NT2/D1 (cell line): ENCODE measurements at regions not wholly inside any gene's neighbourhood (a gene's known extent, or its start where the extent isn't known, plus 50 kb on each side); places are given as distances from the start of the nearest gene placed in this dataset.
A peak's percentile ranks its signal among the peaks of the same experiment; 100 is the strongest.
"Not testable (repeated sequence)": the region's sequence is repeated elsewhere in the genome, so short reads cannot be mapped to it uniquely, and the experiment has no call there.

ENCODE experiments used
- DNase-seq: peaks from one replicate; pipeline ENCODE4 v3.0.0-alpha.2; 2011; ENCODE audit warnings: low read depth, low spot score
- H3K27me3 ChIP-seq: 2 replicates; pipeline ENCODE4 v1.6.0; 2011; ENCODE audit warnings: mild to moderate bottlenecking; ENCODE audit not compliant: insufficient read length, insufficient read depth
- H3K36me3 ChIP-seq: 2 replicates; pipeline ENCODE4 v1.6.1; 2011; ENCODE audit warnings: mild to moderate bottlenecking, low read length, mixed read lengths; ENCODE audit not compliant: insufficient read depth, insufficient read length
- H3K4me1 ChIP-seq: 2 replicates; pipeline ENCODE4 v1.5.1; 2011; ENCODE audit not compliant: insufficient read depth, insufficient read length
- H3K4me3 ChIP-seq: 2 replicates; pipeline ENCODE4 v1.5.1; 2011; ENCODE audit warnings: low read depth; ENCODE audit not compliant: insufficient read length
- H3K9ac ChIP-seq: 2 replicates; pipeline ENCODE4 v1.6.0; 2011; ENCODE audit warnings: low read depth; ENCODE audit not compliant: insufficient read length
- H3K9me3 ChIP-seq: 2 replicates; pipeline ENCODE4 v1.5.1; 2011; ENCODE audit warnings: mild to moderate bottlenecking, low read length; ENCODE audit not compliant: insufficient read depth
- SUZ12 ChIP-seq: IDR thresholded peaks from 2 replicates; pipeline ENCODE4 v1.6.1; 2011; ENCODE audit not compliant: insufficient read length, insufficient read depth; ENCODE audit errors: extremely low read depth
- YY1 ChIP-seq: IDR thresholded peaks from 2 replicates; pipeline ENCODE4 v1.6.1; 2011; ENCODE audit not compliant: insufficient read length, insufficient read depth
- ZNF274 ChIP-seq: IDR thresholded peaks from 2 replicates; pipeline ENCODE4 v1.6.1; 2011; ENCODE audit warnings: mild to moderate bottlenecking, low read depth, low read length

GRCh38 chr15:62369454-62369853 is 204.4 kb upstream of the C2CD4B start:
- no peak overlapping the region for H3K9ac ChIP-seq
- no peaks in the 10 kb centered on the region for H3K4me1 ChIP-seq
- H3K9me3 ChIP-seq, result peaks cover 7% of the 10 kb centered on the region; the same call in 1 of the 2 replicates
- H3K36me3 ChIP-seq, result no peaks in the 10 kb centered on the region
- no peaks in the 10 kb centered on the region for H3K27me3 ChIP-seq
- no peak for DNase-seq
- H3K4me3 ChIP-seq, result no peak overlapping the region
- TF ChIP-seq ZNF274 (no peak), YY1 (no peak), SUZ12 (no peak)

DNA sequence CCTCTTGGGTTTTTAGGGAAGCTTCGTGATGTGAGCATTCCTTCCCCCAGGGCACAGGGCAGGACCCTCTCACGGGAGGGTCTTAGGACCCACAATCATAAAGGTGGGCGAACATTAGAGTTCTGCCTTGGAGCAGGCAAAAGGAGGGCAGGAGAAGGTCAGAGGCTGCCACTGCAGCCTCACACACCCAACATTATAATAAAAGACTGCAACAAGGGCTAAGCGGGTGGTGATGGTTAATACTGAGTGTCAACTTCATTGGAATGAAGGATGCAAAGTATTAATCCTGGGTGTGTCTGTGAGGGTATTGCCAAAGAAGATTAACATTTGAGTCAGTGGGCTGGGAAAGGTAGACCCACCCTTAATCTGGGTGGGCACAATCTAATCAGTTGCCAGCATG is 206.6 kb upstream of the C2CD4B start:
- not testable (repeated sequence) for DNase-seq, H3K9ac ChIP-seq, H3K4me3 ChIP-seq, H3K27me3 ChIP-seq, H3K9me3 ChIP-seq, H3K4me1 ChIP-seq, H3K36me3 ChIP-seq

- Histone ChIP-seq H3K9me3 (peaks cover 2% of the 10 kb centered on the region; the same call in 1 of the 2 replicates), H3K27me3 (no peaks in the 10 kb centered on the region), H3K36me3 (no peaks in the 10 kb centered on the region), H3K9ac (no peak overlapping the region), H3K4me3 (no peak overlapping the region), H3K4me1 (no peaks in the 10 kb centered on the region)
- no peak for DNase-seq
- TF ChIP-seq YY1, result no peak
- TF ChIP-seq SUZ12, result no peak
- TF ChIP-seq ZNF274, result no peak
Observed at GRCh38 chr15:62377736-62378480, 212.8 kb upstream of the C2CD4B start.

GRCh38 chr15:62378772-62379498 is 213.8 kb upstream of the C2CD4B start:
- no peak overlapping the region for H3K4me3 ChIP-seq
- no peak overlapping the region for H3K9ac ChIP-seq
- H3K4me1 ChIP-seq, result no peaks in the 10 kb centered on the region
- TF ChIP-seq YY1, result no peak
- TF ChIP-seq SUZ12, result no peak
- TF ChIP-seq ZNF274, result no peak
- no peak for DNase-seq
- H3K9me3 ChIP-seq, result no peaks in the 10 kb centered on the region
- no peaks in the 10 kb centered on the region for H3K36me3 ChIP-seq
- no peaks in the 10 kb centered on the region for H3K27me3 ChIP-seq

GRCh38 chr15:62380011-62380410 is 214.9 kb upstream of the C2CD4B start:
- no peak overlapping the region for H3K4me3 ChIP-seq
- H3K36me3 ChIP-seq, result no peaks in the 10 kb centered on the region
- no peak for DNase-seq
- no peak overlapping the region for H3K9ac ChIP-seq
- H3K27me3 ChIP-seq, result no peaks in the 10 kb centered on the region
- no peaks in the 10 kb centered on the region for H3K9me3 ChIP-seq
- TF ChIP-seq ZNF274, result no peak
- TF ChIP-seq YY1, result no peak
- no peak for TF ChIP-seq SUZ12
- H3K4me1 ChIP-seq, result no peaks in the 10 kb centered on the region

DNA sequence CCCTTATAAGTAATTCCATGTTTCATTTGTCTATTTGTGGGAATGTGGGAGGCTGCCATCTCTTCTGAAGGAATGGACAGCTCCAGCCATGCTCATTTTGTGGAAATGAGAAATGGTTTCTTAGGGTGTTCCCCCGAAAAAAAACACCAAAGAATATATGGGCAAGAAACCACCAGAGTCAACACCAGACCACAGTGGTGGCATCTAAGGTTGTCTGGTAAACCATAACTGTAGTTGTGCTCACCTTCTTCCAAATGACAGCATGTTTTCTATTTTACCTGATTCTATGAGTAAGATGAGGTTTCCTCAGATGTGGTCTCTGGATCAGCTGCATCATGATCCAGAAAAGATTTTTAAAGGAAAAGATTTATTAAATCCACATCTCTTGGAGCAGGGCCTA is 217.0 kb upstream of the C2CD4B start:
- no peaks in the 10 kb centered on the region for H3K36me3 ChIP-seq
- no peak for DNase-seq
- TF ChIP-seq SUZ12 (no peak), YY1 (no peak), ZNF274 (no peak)
- no peak overlapping the region for H3K4me3 ChIP-seq
- H3K9me3 ChIP-seq, result no peaks in the 10 kb centered on the region
- no peak overlapping the region for H3K9ac ChIP-seq
- no peaks in the 10 kb centered on the region for H3K4me1 ChIP-seq
- H3K27me3 ChIP-seq, result no peaks in the 10 kb centered on the region

DNA sequence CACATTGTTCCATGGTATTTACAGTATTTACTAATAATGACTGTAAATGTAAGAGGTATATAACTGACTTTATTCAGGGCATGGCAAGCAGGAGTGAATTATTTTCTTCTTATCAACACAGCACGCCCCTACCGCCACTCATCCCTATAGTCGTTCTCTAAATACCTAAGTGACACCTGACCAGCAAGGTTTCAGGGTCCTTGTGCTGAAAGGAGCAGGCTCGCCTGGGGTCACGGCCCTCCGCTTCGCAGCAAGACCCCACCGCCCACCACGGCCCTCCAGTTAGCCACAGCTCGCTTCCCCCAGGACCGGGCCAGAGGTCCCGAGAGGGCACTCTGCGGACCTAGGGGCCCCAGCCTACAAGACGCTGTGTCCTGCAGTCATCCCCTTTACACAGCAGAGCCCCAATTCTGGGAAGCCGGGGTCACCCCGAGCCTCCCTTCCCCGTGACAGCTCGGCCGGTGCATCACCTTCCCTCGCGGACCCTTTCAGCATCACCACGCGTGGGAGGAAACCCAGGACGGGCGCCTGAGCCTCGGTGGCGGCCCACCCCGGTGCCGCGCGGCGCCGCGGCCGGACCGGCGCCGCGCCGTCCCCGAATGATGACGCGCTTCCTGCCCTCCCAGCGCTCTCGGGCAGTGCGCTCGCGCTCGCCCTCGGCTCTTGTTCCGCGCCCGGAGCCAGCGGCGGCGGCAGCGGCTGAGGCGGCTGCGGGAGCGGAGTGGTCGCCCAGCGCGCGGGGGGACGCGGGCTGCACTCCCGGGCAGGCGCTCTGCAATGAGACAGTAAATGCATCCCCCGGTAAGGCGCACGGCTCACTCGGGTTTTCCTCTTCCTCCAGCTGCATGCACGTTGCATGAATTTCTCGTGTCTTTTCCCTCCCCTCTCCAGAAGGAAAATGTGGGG is 225.1 kb upstream of the C2CD4B start, which contains the start of gene TLN2:
Gene TLN2, plus strand, starts transcription at position 666 of the 906 bp plus-strand sequence.
- H3K27me3 ChIP-seq, result no peaks in the 10 kb centered on the region
- DNase-seq, result peak; percentile 76
- H3K9me3 ChIP-seq, result no peaks in the 10 kb centered on the region
- peak within 1 kb of the TSS; percentile 96 for H3K4me3 ChIP-seq
- no peaks in the 10 kb centered on the region for H3K36me3 ChIP-seq
- H3K4me1 ChIP-seq, result no peaks in the 10 kb centered on the region
- peak within 1 kb of the TSS; percentile 95 for H3K9ac ChIP-seq
- TF ChIP-seq SUZ12, result no peak
- no peak for TF ChIP-seq YY1
- no peak for TF ChIP-seq ZNF274
